GM20000 (cell line): ENCODE measurements at regions not wholly inside any gene's neighbourhood (a gene's known extent, or its start where the extent isn't known, plus 50 kb on each side); places are given as distances from the start of the nearest gene placed in this dataset.

Experiments
- DNase-seq: peaks from one replicate; pipeline ENCODE4 v3.0.0; 2012; ENCODE audit warnings: low spot score
- CTCF ChIP-seq: IDR thresholded peaks from 2 replicates; pipeline ENCODE4 v1.5.1; 2012; ENCODE audit warnings: mild to moderate bottlenecking, control low read depth; ENCODE audit errors: extremely low read depth, missing control alignments

- no peak for TF ChIP-seq CTCF
- no peak for DNase-seq
Measured at GRCh38 chr11:30741039-30741550, 154.9 kb upstream of the MPPED2 start.

GRCh38 chr11:30740091-30740490 lies 153.9 kb upstream of the MPPED2 start:
- DNase-seq: no peak
- no peak for TF ChIP-seq CTCF

- DNase-seq: no peak
- no peak for TF ChIP-seq CTCF
Measured at GRCh38 chr11:30735946-30736345, 149.8 kb upstream of the MPPED2 start.

GRCh38 chr11:30733748-30734147 lies 147.6 kb upstream of the MPPED2 start:
- no peak for DNase-seq

GRCh38 chr11:30730011-30730410 lies 143.9 kb upstream of the MPPED2 start:
- TF ChIP-seq CTCF: no peak
- DNase-seq: no peak

More at GRCh38 chr11:30733748-30734147, 147.6 kb upstream of the MPPED2 start:
- TF ChIP-seq CTCF: no peak

- no peak for TF ChIP-seq CTCF
Measured at GRCh38 chr11:30729187-30729713, 143.1 kb upstream of the MPPED2 start.

GRCh38 chr11:30725645-30726195 lies 139.6 kb upstream of the MPPED2 start:
- no peak for TF ChIP-seq CTCF

More at GRCh38 chr11:30729187-30729713, 143.1 kb upstream of the MPPED2 start:
- no peak for DNase-seq

More at GRCh38 chr11:30725645-30726195, 139.6 kb upstream of the MPPED2 start:
- DNase-seq: no peak
